PC-9 (cell line): ENCODE measurements at regions not wholly inside any gene's neighbourhood (a gene's known extent, or its start where the extent isn't known, plus 50 kb on each side); places are given as distances from the start of the nearest gene placed in this dataset.
"Not testable (repeated sequence)": the region's sequence is repeated elsewhere in the genome, so short reads cannot be mapped to it uniquely, and the experiment has no call there.

Experiments used
- BruUV-seq: library from RNA; stranded (reverse); fragments of 400-500 nt; replicated peaks from 2 replicates; lab custom pipeline; 2021; lab: Mats Ljungman, UMichigan
- CTCF ChIA-PET: fragments of 300-600 bp; sonication (Branson Sonifier 250); formaldehyde crosslinking; loops from one replicate; lab custom pipeline; 2022; ENCODE audit warnings: antibody characterized with exemption; lab: Charles Lee
- POLR2A ChIA-PET: fragments of 300-600 bp; sonication (Branson Sonifier 250); formaldehyde crosslinking; loops from one replicate; lab custom pipeline; 2022; ENCODE audit warnings: antibody characterized with exemption; ENCODE audit not compliant: unreplicated experiment; lab: Charles Lee
- DNase-seq, 2 experiments: peaks; one replicate each; pipeline versions ENCODE4 v3.0.0 to v3.0.0-alpha.2; 2015 to 2022; ENCODE audit warnings: mixed read lengths in 1 of 2
- H2AFZ ChIP-seq: fragments of 200-600 bp; sonication (generic); 2 replicates; pipeline ENCODE4 v1.8.1; 2017; ENCODE audit warnings: antibody characterized with exemption
- H3F3A ChIP-seq: fragments of 200-600 bp; sonication (generic); 2 replicates; pipeline ENCODE4 v1.8.1; 2017; ENCODE audit warnings: antibody characterized with exemption, mild to moderate bottlenecking, low read depth; ENCODE audit not compliant: insufficient read depth
- H3K27ac ChIP-seq: fragments of 200-600 bp; sonication (generic); 2 replicates; pipeline ENCODE4 v1.6.1; 2016; ENCODE audit warnings: mixed run types
- H3K27me3 ChIP-seq: fragments of 200-600 bp; sonication (generic); 2 replicates; pipeline ENCODE4 v1.6.1; 2016; ENCODE audit warnings: low read depth, mixed run types; ENCODE audit not compliant: insufficient read depth
- H3K36me3 ChIP-seq: fragments of 200-600 bp; sonication (generic); 2 replicates; pipeline ENCODE4 v1.6.1; 2016; ENCODE audit warnings: low read depth, mixed run types
- H3K4me1 ChIP-seq: fragments of 200-600 bp; sonication (generic); replicated peaks from 2 replicates; pipeline ENCODE4 v1.6.1; 2016; ENCODE audit warnings: mixed run types; ENCODE audit not compliant: insufficient read depth
- H3K4me2 ChIP-seq: fragments of 200-600 bp; sonication (generic); 2 replicates; pipeline ENCODE4 v1.6.1; 2017; ENCODE audit warnings: mixed run types
- H3K4me3 ChIP-seq: fragments of 200-600 bp; sonication (generic); 2 replicates; pipeline ENCODE4 v1.6.1; 2016; ENCODE audit warnings: mixed run types
- H3K79me2 ChIP-seq: fragments of 200-600 bp; sonication (generic); 2 replicates; pipeline ENCODE4 v1.6.1; 2017; ENCODE audit warnings: low read depth, mixed run types
- H3K9me2 ChIP-seq: fragments of 200-600 bp; sonication (generic); 2 replicates; pipeline ENCODE4 v1.8.1; 2017; ENCODE audit warnings: mild to moderate bottlenecking; ENCODE audit not compliant: insufficient read depth
- H3K9me3 ChIP-seq: fragments of 200-600 bp; sonication (generic); 2 replicates; pipeline ENCODE4 v1.8.1; 2016; ENCODE audit warnings: low read depth; ENCODE audit not compliant: insufficient read depth
- H4K20me1 ChIP-seq: fragments of 200-600 bp; sonication (generic); 2 replicates; pipeline ENCODE4 v1.8.1; 2017; ENCODE audit not compliant: insufficient read depth
- CTCF ChIP-seq: fragments of 200-600 bp; sonication (generic); conservative IDR thresholded peaks from 2 replicates; pipeline ENCODE4 v1.6.1; 2017; ENCODE audit warnings: mixed run types, antibody characterized with exemption, mild to moderate bottlenecking, moderate library complexity
- EZH2 ChIP-seq: fragments of 200-600 bp; sonication (generic); IDR thresholded peaks from 2 replicates; pipeline ENCODE4 v1.8.0; 2017; ENCODE audit warnings: antibody characterized with exemption, low read depth
- intact Hi-C: fragments of 100-400 bp; cut with micrococcal nuclease; formaldehyde crosslinking; loops from one replicate; pipeline ENCODE4 v1.10.0; 2022; ENCODE audit not compliant: unreplicated experiment

DNA sequence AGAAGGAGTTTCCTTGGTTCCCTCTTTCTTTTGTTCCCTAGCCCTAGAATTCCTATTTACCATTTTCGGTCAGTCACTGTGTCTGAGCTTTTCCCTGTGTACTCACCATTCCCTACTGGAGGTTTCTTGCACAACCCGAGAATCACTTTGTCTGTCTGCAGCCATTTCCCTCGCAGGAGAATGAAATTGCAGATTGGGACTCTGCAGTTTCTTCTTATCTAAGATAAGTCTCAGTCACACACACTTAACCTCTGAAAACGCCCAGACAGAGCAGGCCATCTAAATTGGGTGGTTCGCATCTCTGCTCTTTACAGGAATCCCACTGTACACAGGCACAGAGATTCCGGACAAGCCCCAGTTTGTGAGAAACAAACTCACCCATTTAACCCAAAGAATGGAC, 58.6 kb upstream of the CNTNAP2 start:
- Histone ChIP-seq H3K79me2 (no peaks in the 10 kb centered on the region), H3K4me3 (no peak overlapping the region), H3K4me2 (no peak overlapping the region), H3K27ac (no peak overlapping the region), H3F3A (no peaks in the 10 kb centered on the region), H3K4me1 (no peaks in the 10 kb centered on the region), H3K27me3 (no peaks in the 10 kb centered on the region), H3K36me3 (no peaks in the 10 kb centered on the region), H3K9me3 (no peaks in the 10 kb centered on the region), H3K9me2 (no peaks in the 10 kb centered on the region), H4K20me1 (peaks cover 3% of the 10 kb centered on the region; the same call in 1 of the 2 replicates), H2AFZ (no peak overlapping the region)
- intact Hi-C loops, result no loop called here
- BruUV-seq, result no TSS peak
- no peak for DNase-seq
- POLR2A ChIA-PET, result no interaction called here
- CTCF ChIA-PET, result no interaction called here
- TF ChIP-seq CTCF, result no peak
- no peak for TF ChIP-seq EZH2

- Histone ChIP-seq H3K36me3 (no peaks in the 10 kb centered on the region), H4K20me1 (no peaks in the 10 kb centered on the region), H3K27me3 (no peaks in the 10 kb centered on the region), H3K9me2 (no peaks in the 10 kb centered on the region), H3K4me1 (no peaks in the 10 kb centered on the region), H3K27ac (no peak overlapping the region), H3K4me2 (no peak overlapping the region), H3F3A (no peaks in the 10 kb centered on the region), H2AFZ (no peak overlapping the region), H3K9me3 (no peaks in the 10 kb centered on the region), H3K79me2 (no peaks in the 10 kb centered on the region), H3K4me3 (no peak overlapping the region)
- POLR2A ChIA-PET, result no interaction called here
- no peak for DNase-seq
- no TSS peak for BruUV-seq
- intact Hi-C loops, result no loop called here
- CTCF ChIA-PET, result no interaction called here
- no peak for TF ChIP-seq EZH2
These were observed 61.7 kb upstream of the CNTNAP2 start for GRCh38 chr7:146054909-146055308.

DNA sequence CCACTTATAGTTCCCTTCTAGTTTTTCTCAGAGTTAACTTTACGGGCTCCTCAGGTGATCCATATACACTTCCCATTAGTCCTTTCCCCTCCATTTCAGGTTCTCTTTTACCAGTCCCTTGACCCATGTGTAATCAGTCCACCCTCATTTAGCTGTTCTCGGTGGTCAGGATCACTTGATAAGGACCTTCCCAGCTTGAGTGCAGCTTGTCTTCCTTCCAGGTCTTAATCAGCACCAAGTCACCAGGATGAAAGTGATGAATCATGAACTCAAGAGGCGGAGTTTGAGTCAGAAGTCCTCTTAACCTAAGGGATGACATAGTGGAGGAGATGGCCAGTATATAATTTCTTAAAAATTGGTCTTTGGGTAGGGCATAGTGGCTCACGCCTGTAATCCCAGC, 63.1 kb upstream of the CNTNAP2 start:
- no peaks in the 10 kb centered on the region for H3K36me3 ChIP-seq
- DNase-seq, result no peak
- intact Hi-C loops, result no loop called here
- no peak overlapping the region for H3K27ac ChIP-seq
- TF ChIP-seq EZH2, result no peak
- TF ChIP-seq CTCF, result no peak
- no peak overlapping the region for H2AFZ ChIP-seq
- H3K9me3 ChIP-seq, result no peaks in the 10 kb centered on the region
- no peak overlapping the region for H3K4me2 ChIP-seq
- H3K79me2 ChIP-seq, result no peaks in the 10 kb centered on the region
- BruUV-seq, result no TSS peak
- no peaks in the 10 kb centered on the region for H3K27me3 ChIP-seq
- ChIA-PET POLR2A (no interaction called here), CTCF (no interaction called here)
- no peaks in the 10 kb centered on the region for H3K9me2 ChIP-seq
- H3K4me1 ChIP-seq, result no peaks in the 10 kb centered on the region
- H3K4me3 ChIP-seq, result no peak overlapping the region
- no peaks in the 10 kb centered on the region for H4K20me1 ChIP-seq
- no peaks in the 10 kb centered on the region for H3F3A ChIP-seq

- BruUV-seq, H3K4me1 ChIP-seq, H3K27me3 ChIP-seq, H2AFZ ChIP-seq, H3K27ac ChIP-seq, H3K9me3 ChIP-seq, H3K36me3 ChIP-seq, intact Hi-C loops, H4K20me1 ChIP-seq, H3K4me2 ChIP-seq, H3K79me2 ChIP-seq, H3F3A ChIP-seq, H3K4me3 ChIP-seq, DNase-seq, CTCF ChIA-PET, POLR2A ChIA-PET, H3K9me2 ChIP-seq: not testable (repeated sequence)
These were observed 73.3 kb upstream of the CNTNAP2 start for GRCh38 chr7:146043310-146043709.
